Omental fat pad (tissue), 3 donors: ENCODE measurements at regions not wholly inside any gene's neighbourhood (a gene's known extent, or its start where the extent isn't known, plus 50 kb on each side); places are given as distances from the start of the nearest gene placed in this dataset.

ENCODE experiments used
- ATAC-seq: fragments of 150-250 bp; one replicate; pipeline ENCODE4 v1.9.1; 2016; ENCODE audit warnings: mild to moderate bottlenecking, moderate library complexity; ENCODE audit not compliant: low FRiP score
- DNase-seq: peaks from one replicate; pipeline ENCODE4 v3.0.0-alpha.2; 2019; ENCODE audit warnings: low spot score
- CTCF ChIP-seq, 3 donors: fragments of 450-650 bp; IDR thresholded peaks; one replicate each; pipeline ENCODE4 v1.5.1; 2016 to 2017; ENCODE audit warnings: antibody characterized with exemption in 3 of 3, mild to moderate bottlenecking in 3 of 3, moderate library complexity in 2 of 3

- ATAC-seq (no peak), DNase-seq (no peak)
- no peak for TF ChIP-seq CTCF (IDR thresholded peaks at IDR 0.05)
Observed at GRCh38 chr13:78862446-78862845, 203.5 kb upstream of the OBI1 start.

GRCh38 chr13:78852709-78853108, 193.8 kb upstream of the OBI1 start:
- no peak for DNase-seq
- no peak for ATAC-seq
- TF ChIP-seq CTCF (IDR thresholded peaks at IDR 0.05) = no peak

GRCh38 chr13:78845656-78846365, 186.9 kb upstream of the OBI1 start:
- ATAC-seq (no peak), DNase-seq (no peak)
- no peak for TF ChIP-seq CTCF (IDR thresholded peaks at IDR 0.05)

- TF ChIP-seq CTCF (IDR thresholded peaks at IDR 0.05) = no peak
- ATAC-seq (no peak), DNase-seq (no peak)
Observed at GRCh38 chr13:78844106-78844505, 185.2 kb upstream of the OBI1 start.

- no peak for TF ChIP-seq CTCF (IDR thresholded peaks at IDR 0.05)
- DNase-seq (no peak), ATAC-seq (no peak)
Observed at GRCh38 chr13:78841358-78841963, 182.5 kb upstream of the OBI1 start.

- TF ChIP-seq CTCF (IDR thresholded peaks at IDR 0.05) = no peak
Observed at GRCh38 chr13:78836238-78836784, 177.4 kb upstream of the OBI1 start.

GRCh38 chr13:78832461-78832860, 173.5 kb upstream of the OBI1 start:
- TF ChIP-seq CTCF (IDR thresholded peaks at IDR 0.05) = no peak
- ATAC-seq = no peak
- DNase-seq = no peak

More at GRCh38 chr13:78836238-78836784, 177.4 kb upstream of the OBI1 start:
- no peak for ATAC-seq
- no peak for DNase-seq
